Lung (tissue), 11 donors: ENCODE measurements at regions not wholly inside any gene's neighbourhood (a gene's known extent, or its start where the extent isn't known, plus 50 kb on each side); places are given as distances from the start of the nearest gene placed in this dataset.
"Not testable (repeated sequence)": the region's sequence is repeated elsewhere in the genome, so short reads cannot be mapped to it uniquely, and the experiment has no call there.

Experiments used
- ATAC-seq: fragments of 200-7000 bp; cut with Tn5 transposase; one replicate; pipeline ENCODE4 v1.9.1; 2020; ENCODE audit warnings: moderate number of reproducible peaks; ENCODE audit not compliant: insufficient read depth, low FRiP score
- DNase-seq, 3 donors: peaks; one replicate each; pipeline ENCODE4 v3.0.0-alpha.2; 2013 to 2017
- H3K27ac ChIP-seq, 2 donors: one replicate each; pipeline ENCODE4 v1.5.1; 2013; ENCODE audit warnings: mild to moderate bottlenecking in 2 of 2, moderate library complexity in 2 of 2, control low read depth in 1 of 2, inconsistent platforms in 1 of 2, low read depth in 1 of 2, low read length in 1 of 2
- H3K27me3 ChIP-seq, 3 donors: one replicate each; pipeline ENCODE4 v1.5.1; 2013; ENCODE audit warnings: low read length in 2 of 3; ENCODE audit not compliant: control insufficient read depth in 3 of 3, insufficient read depth in 3 of 3
- H3K36me3 ChIP-seq, 4 donors: one replicate each; pipeline ENCODE4 v1.5.1; 2013; ENCODE audit warnings: low read length in 4 of 4, mild to moderate bottlenecking in 1 of 4, moderate library complexity in 1 of 4; ENCODE audit not compliant: control insufficient read depth in 4 of 4, insufficient read depth in 4 of 4
- H3K4me1 ChIP-seq, 5 donors: one replicate each; pipeline ENCODE4 v1.5.1; 2013; ENCODE audit warnings: low read length in 5 of 5, mild to moderate bottlenecking in 2 of 5, moderate library complexity in 1 of 5; ENCODE audit not compliant: control insufficient read depth in 5 of 5, insufficient read depth in 5 of 5
- H3K4me3 ChIP-seq: one replicate; pipeline ENCODE4 v1.5.1; 2013; ENCODE audit warnings: mild to moderate bottlenecking, control low read depth, moderate library complexity
- H3K9ac ChIP-seq, 2 donors: one replicate each; pipeline ENCODE4 v1.5.1; 2013; ENCODE audit warnings: low read length in 2 of 2, control low read depth in 1 of 2; ENCODE audit not compliant: insufficient read depth in 1 of 2
- H3K9me3 ChIP-seq, 4 donors: one replicate each; pipeline ENCODE4 v1.5.1; 2013; ENCODE audit warnings: low read length in 3 of 4, mild to moderate bottlenecking in 1 of 4, moderate library complexity in 1 of 4; ENCODE audit not compliant: control insufficient read depth in 4 of 4, insufficient read depth in 3 of 4
- WGBS, 2 donors: extraction: QIAGEN DNeasy Blood & Tissue Kit; methylation state at CpG; one replicate each; pipeline ENCODE4 v1.1.7; 2013; 5-methylcytosine and 5-hydroxymethylcytosine counted together
- TF ChIP-seq, protein P1 (sequence below): IDR thresholded peaks from 2 replicates; pipeline ENCODE4 v1.5.1; 2012; ENCODE audit warnings: mild to moderate bottlenecking; ENCODE audit errors: control extremely low read depth, extremely low read depth
- donor health status: control.
- donor health status: control.
- donor health status: Bipolar disorder and iron deficiency.
- donor health status: healthy.
- donor health status: DM: yes; HTN: yes; CAD: no.

DNA sequence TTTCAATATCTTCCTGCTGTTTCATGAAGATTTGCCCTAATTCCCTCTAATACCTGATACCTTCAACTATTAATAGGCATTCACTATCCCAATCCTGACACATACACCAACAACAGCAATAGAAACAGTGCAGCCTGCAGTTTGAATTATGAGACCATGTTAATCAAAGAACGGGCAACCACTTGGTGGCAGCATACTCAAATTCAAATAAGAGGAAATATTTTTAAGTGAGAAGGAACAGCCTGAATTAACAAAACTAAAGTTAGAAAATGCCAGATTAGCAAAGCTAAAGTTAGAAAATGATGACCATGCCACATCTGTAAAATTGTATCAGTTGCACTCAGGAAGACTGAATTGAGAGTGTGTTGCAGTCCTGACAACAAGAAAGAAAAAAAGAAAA is 204.9 kb downstream of the SMARCA1 start:
- Histone ChIP-seq H3K27ac (no peak overlapping the region), H3K4me3 (no peak overlapping the region), H3K36me3 (no peaks in the 10 kb centered on the region), H3K9me3 (peaks cover 0 to 2% (median 0%) of the 10 kb centered on the region in 4 donors), H3K4me1 (no peaks in the 10 kb centered on the region), H3K9ac (no peak overlapping the region), H3K27me3 (no peaks in the 10 kb centered on the region)
- no peak for ATAC-seq
- TF ChIP-seq, protein P1, sequence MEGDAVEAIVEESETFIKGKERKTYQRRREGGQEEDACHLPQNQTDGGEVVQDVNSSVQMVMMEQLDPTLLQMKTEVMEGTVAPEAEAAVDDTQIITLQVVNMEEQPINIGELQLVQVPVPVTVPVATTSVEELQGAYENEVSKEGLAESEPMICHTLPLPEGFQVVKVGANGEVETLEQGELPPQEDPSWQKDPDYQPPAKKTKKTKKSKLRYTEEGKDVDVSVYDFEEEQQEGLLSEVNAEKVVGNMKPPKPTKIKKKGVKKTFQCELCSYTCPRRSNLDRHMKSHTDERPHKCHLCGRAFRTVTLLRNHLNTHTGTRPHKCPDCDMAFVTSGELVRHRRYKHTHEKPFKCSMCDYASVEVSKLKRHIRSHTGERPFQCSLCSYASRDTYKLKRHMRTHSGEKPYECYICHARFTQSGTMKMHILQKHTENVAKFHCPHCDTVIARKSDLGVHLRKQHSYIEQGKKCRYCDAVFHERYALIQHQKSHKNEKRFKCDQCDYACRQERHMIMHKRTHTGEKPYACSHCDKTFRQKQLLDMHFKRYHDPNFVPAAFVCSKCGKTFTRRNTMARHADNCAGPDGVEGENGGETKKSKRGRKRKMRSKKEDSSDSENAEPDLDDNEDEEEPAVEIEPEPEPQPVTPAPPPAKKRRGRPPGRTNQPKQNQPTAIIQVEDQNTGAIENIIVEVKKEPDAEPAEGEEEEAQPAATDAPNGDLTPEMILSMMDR, result no peak
- 50 to 72% methylated on average over 1 of the region's 1 CpG for WGBS, 2 donors
- peak in 2 of 3 donors; percentile 3 to 6 for DNase-seq

DNA sequence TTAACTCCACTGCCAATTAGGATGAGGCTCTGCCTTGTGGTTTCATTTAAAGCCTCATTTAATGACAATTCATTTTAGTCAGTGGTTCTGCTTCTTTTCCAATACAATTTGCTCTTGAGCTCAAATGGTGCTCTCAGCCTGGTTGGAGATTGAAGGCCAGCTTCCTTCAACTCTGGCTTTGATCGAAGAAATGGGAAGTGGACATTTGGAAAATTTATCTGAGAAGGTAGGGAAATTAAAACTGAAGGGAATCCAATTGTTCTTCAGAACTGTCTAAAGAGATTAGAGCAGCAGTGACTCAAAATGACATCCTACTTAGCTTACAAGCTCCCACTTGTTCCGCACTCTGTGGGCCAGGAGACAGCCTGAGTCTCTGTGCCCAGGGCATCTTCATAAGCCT is 206.8 kb downstream of the SMARCA1 start:
- WGBS, 2 donors, result 83 to 94% methylated on average over 2 of the region's 2 CpGs
- H3K27ac ChIP-seq, result no peak overlapping the region
- TF ChIP-seq, protein P1, result no peak

DNA sequence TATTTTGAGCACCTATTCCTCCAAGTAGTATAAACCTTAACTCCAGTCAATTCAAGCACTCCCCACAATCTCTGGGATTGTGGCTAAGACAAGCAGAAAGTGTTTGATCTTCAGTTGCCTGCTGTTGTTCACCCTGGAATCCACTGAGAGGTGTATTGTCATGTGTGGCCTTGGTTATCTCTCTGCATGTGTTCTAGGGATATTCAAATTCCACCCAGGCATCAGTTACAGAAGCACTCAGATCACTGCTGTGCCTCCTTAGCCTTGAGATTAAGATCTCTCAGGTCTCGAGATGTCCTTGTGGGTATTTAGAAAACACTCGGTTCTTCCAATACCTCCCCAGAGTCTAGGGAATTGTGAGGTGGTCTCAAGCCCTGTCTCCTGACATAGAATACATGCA is 213.3 kb downstream of the SMARCA1 start:
- 55 to 76% methylated on average over 2 of the region's 2 CpGs for WGBS, 2 donors
- H3K4me1 ChIP-seq, result no peaks in the 10 kb centered on the region
- peaks cover 0 to 1% (median 0%) of the 10 kb centered on the region in 4 donors for H3K36me3 ChIP-seq
- H3K9me3 ChIP-seq, result no peaks in the 10 kb centered on the region
- no peak overlapping the region for H3K4me3 ChIP-seq
- H3K27me3 ChIP-seq, result no peaks in the 10 kb centered on the region
- no peak overlapping the region for H3K9ac ChIP-seq
- no peak overlapping the region for H3K27ac ChIP-seq
- DNase-seq (no peak), ATAC-seq (no peak)
- TF ChIP-seq, protein P1, result no peak

More for the DNA sequence above, 206.8 kb downstream of the SMARCA1 start:
- H3K36me3 ChIP-seq, result no peaks in the 10 kb centered on the region
- ATAC-seq, result no peak
- H3K4me3 ChIP-seq, result no peak overlapping the region
- no peak for DNase-seq
- no peaks in the 10 kb centered on the region for H3K4me1 ChIP-seq
- peaks cover 0 to 2% (median 0%) of the 10 kb centered on the region in 4 donors for H3K9me3 ChIP-seq
- H3K9ac ChIP-seq, result no peak overlapping the region
- no peaks in the 10 kb centered on the region for H3K27me3 ChIP-seq

DNA sequence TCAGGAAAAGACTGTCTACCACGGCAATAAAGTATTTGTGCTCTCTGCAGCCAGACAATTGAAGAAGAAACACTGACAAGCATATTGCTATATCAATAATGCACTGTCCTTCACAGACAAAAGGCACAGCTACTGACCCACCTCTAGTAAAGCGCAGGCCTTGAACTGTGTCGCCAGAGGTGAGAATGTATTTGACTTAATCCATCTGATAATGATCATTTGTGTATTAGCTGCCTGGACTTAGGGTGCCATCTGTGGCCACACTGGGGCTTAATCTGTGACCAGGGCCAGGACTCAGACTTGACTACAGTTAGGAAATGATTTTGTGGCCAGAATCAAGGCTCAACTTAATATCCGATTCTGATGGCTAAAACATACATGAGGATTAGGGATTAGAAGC is 260.4 kb downstream of the SMARCA1 start:
- DNase-seq, result no peak
- Histone ChIP-seq H3K36me3 (no peaks in the 10 kb centered on the region), H3K4me1 (no peaks in the 10 kb centered on the region), H3K27me3 (no peaks in the 10 kb centered on the region), H3K27ac (no peak overlapping the region), H3K4me3 (no peak overlapping the region), H3K9me3 (peaks cover 0 to 2% (median 0%) of the 10 kb centered on the region in 4 donors), H3K9ac (no peak overlapping the region)
- WGBS, 2 donors, result 56 to 61% methylated on average over 4 of the region's 4 CpGs
- ATAC-seq, result no peak
- TF ChIP-seq, protein P1, result no peak

DNA sequence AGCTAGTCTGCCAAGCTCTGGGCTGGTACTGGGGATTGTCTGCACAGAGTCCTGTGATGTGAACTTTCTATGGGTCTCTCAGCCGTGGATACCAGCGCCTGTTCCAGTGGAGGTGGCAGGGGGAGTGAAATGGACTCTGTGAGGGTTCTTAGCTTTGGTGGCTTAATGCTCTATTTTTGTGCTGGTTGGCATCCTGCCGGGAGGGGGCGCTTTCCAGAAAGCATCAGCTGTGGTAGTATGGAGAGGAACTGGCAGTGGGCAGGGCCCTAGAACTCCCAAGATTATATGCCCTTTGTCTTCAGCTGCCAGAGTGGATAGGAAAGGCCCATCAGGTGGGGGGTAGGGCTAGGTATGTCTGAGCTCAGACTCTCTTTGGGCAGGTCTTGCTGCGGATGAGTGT is 267.8 kb downstream of the SMARCA1 start:
- 68 to 89% methylated on average over 5 of the region's 5 CpGs for WGBS, 2 donors
- H3K27me3 ChIP-seq, result not testable (repeated sequence)

More for the DNA sequence above, 267.8 kb downstream of the SMARCA1 start:
- H3K4me1 ChIP-seq, H3K27ac ChIP-seq, H3K36me3 ChIP-seq, H3K4me3 ChIP-seq, DNase-seq, H3K9ac ChIP-seq, ATAC-seq, H3K9me3 ChIP-seq: not testable (repeated sequence)
